CD14-positive monocyte (primary cell): ENCODE measurements at regions not wholly inside any gene's neighbourhood (a gene's known extent, or its start where the extent isn't known, plus 50 kb on each side); places are given as distances from the start of the nearest gene placed in this dataset.

Experiments
- DNase-seq, 3 donors: peaks; one replicate each; pipeline ENCODE4 v3.0.0-alpha.2; 2011 to 2022
- H2AFZ ChIP-seq: 2 replicates; pipeline ENCODE4 v1.6.0; 2012; ENCODE audit warnings: mild to moderate bottlenecking, low read depth, low read length, inconsistent platforms; ENCODE audit not compliant: insufficient read depth, poor library complexity, severe bottlenecking
- H3K27ac ChIP-seq, 2 donors: 1 replicate in 1 of 2; 2 replicates in 1 of 2; pipeline ENCODE4 v1.5.1; 2012 to 2013; ENCODE audit warnings: low read length in 2 of 2, control low read depth in 1 of 2, inconsistent platforms in 1 of 2, low read depth in 1 of 2, mild to moderate bottlenecking in 1 of 2
- H3K27me3 ChIP-seq, 2 donors: one replicate each; pipeline versions ENCODE4 v1.6.0 to v1.6.1; 2011 to 2013; ENCODE audit warnings: low read length in 2 of 2; ENCODE audit not compliant: control insufficient read depth in 2 of 2, insufficient read depth in 2 of 2
- H3K36me3 ChIP-seq, 2 donors: replicated peaks in 1 of 2; 1 replicate in 1 of 2; 2 replicates in 1 of 2; pipeline versions ENCODE4 v1.5.1 to v1.6.1; 2012 to 2013; ENCODE audit warnings: low read length in 2 of 2, control low read depth in 1 of 2, inconsistent platforms in 1 of 2, mild to moderate bottlenecking in 1 of 2; ENCODE audit not compliant: insufficient read depth in 2 of 2, control insufficient read depth in 1 of 2
- H3K4me1 ChIP-seq, 2 donors: 1 replicate in 1 of 2; 2 replicates in 1 of 2; pipeline versions ENCODE4 v1.5.1 to v1.6.1; 2012 to 2013; ENCODE audit warnings: low read length in 2 of 2, control low read depth in 1 of 2, inconsistent platforms in 1 of 2, mild to moderate bottlenecking in 1 of 2, moderate library complexity in 1 of 2; ENCODE audit not compliant: insufficient read depth in 2 of 2, control insufficient read depth in 1 of 2
- H3K4me2 ChIP-seq: replicated peaks from 2 replicates; pipeline ENCODE3; 2012; ENCODE audit warnings: low read length, moderate library complexity, mild to moderate bottlenecking; ENCODE audit not compliant: poor library complexity, severe bottlenecking; ENCODE audit errors: extremely low read depth
- H3K4me3 ChIP-seq, 3 experiments: fragments of 200-600 bp in 1 of 3; sonication (generic) in 1 of 3; replicated peaks in 1 of 3; 1 replicate in 2 of 3; 2 replicates in 1 of 3; pipeline ENCODE4 v1.5.1; 2011 to 2013; ENCODE audit warnings: low read length in 3 of 3, mild to moderate bottlenecking in 3 of 3, control low read depth in 2 of 3, low read depth in 2 of 3, inconsistent platforms in 1 of 3, moderate library complexity in 1 of 3
- H3K79me2 ChIP-seq: 2 replicates; pipeline ENCODE4 v1.6.0; 2012; ENCODE audit warnings: mild to moderate bottlenecking, control low read depth, inconsistent platforms, low read length, moderate library complexity; ENCODE audit not compliant: insufficient read depth
- H3K9ac ChIP-seq: 2 replicates; pipeline ENCODE4 v1.6.0; 2017; ENCODE audit warnings: low read length, mild to moderate bottlenecking; ENCODE audit not compliant: insufficient read depth, poor library complexity, severe bottlenecking
- H3K9me3 ChIP-seq, 2 donors: replicated peaks in 1 of 2; 1 replicate in 1 of 2; 2 replicates in 1 of 2; pipeline versions ENCODE4 v1.5.1 to v1.6.1; 2012 to 2013; ENCODE audit warnings: low read length in 2 of 2, control low read depth in 1 of 2; ENCODE audit not compliant: control insufficient read depth in 1 of 2, insufficient read depth in 1 of 2
- H4K20me1 ChIP-seq: 2 replicates; pipeline ENCODE4 v1.6.0; 2012; ENCODE audit warnings: mild to moderate bottlenecking, low read length, control low read depth, moderate library complexity; ENCODE audit not compliant: insufficient read depth
- H3K27ac Mint-ChIP-seq, 7 donors: one replicate each; pipeline ENCODE4 v1.8.0; 2020; ENCODE audit warnings: mild to moderate bottlenecking in 7 of 7, mixed read lengths in 7 of 7, moderate library complexity in 6 of 7, inconsistent platforms in 2 of 7
- H3K27me3 Mint-ChIP-seq, 3 donors: one replicate each; pipeline ENCODE4 v1.8.0; 2021 to 2022; ENCODE audit warnings: low read depth in 3 of 3, mild to moderate bottlenecking in 3 of 3, mixed read lengths in 3 of 3, moderate library complexity in 3 of 3, inconsistent platforms in 1 of 3
- H3K36me3 Mint-ChIP-seq, 2 donors: one replicate each; pipeline ENCODE4 v1.8.0; 2020; ENCODE audit warnings: mixed read lengths in 2 of 2, inconsistent platforms in 1 of 2, mild to moderate bottlenecking in 1 of 2
- H3K4me1 Mint-ChIP-seq: one replicate; pipeline ENCODE4 v1.8.0; 2020; ENCODE audit warnings: mild to moderate bottlenecking, mixed read lengths
- H3K4me3 Mint-ChIP-seq, 2 donors: one replicate each; pipeline ENCODE4 v1.8.0; 2020; ENCODE audit warnings: mild to moderate bottlenecking in 2 of 2, mixed read lengths in 2 of 2, moderate library complexity in 1 of 2
- H3K9me3 Mint-ChIP-seq, 7 donors: one replicate each; pipeline ENCODE4 v1.8.0; 2020 to 2022; ENCODE audit warnings: mixed read lengths in 7 of 7, mild to moderate bottlenecking in 6 of 7, moderate library complexity in 6 of 7, inconsistent platforms in 2 of 7
- CTCF ChIP-seq: fragments of 200-600 bp; IDR thresholded peaks from one replicate; pipeline ENCODE4 v1.8.0; 2022; ENCODE audit warnings: antibody characterized with exemption, mild to moderate bottlenecking
- WGBS: methylation state at CpG from one replicate; pipeline ENCODE4 v1.1.5; 2013; ENCODE audit warnings: missing lambda C conversion rate; ENCODE audit not compliant: insufficient coverage; 5-methylcytosine and 5-hydroxymethylcytosine counted together
- intact Hi-C, 2 donors: fragments of 100-400 bp; cut with micrococcal nuclease; formaldehyde crosslinking; loops; one replicate each; pipeline versions ENCODE4 v1.15.0 to v1.15.1; 2023

- no peaks in the 10 kb centered on the region for H4K20me1 ChIP-seq
- H3K4me2 ChIP-seq = no peak overlapping the region
- Mint-ChIP-seq H3K27me3 (peaks cover 2 to 6% (median 5%) of the 10 kb centered on the region in 3 donors), H3K36me3 (no peaks in the 10 kb centered on the region), H3K4me1 (peaks cover 9% of the 10 kb centered on the region), H3K27ac (no peak overlapping the region), H3K9me3 (peaks cover 0 to 3% (median 0%) of the 10 kb centered on the region in 7 donors), H3K4me3 (no peak overlapping the region)
- intact Hi-C loops = no loop called here
- no peak for TF ChIP-seq CTCF
- no peak overlapping the region for H3K27ac ChIP-seq
- no peak overlapping the region for H3K9ac ChIP-seq
- no CpG with 5 or more reads among the region's 2 CpGs for WGBS
- no peak overlapping the region for H3K4me3 ChIP-seq
- H3K4me1 ChIP-seq = peaks cover 5% of the 10 kb centered on the region in 2 donors
- no peaks in the 10 kb centered on the region for H3K9me3 ChIP-seq
- H2AFZ ChIP-seq = no peak overlapping the region
- H3K36me3 ChIP-seq = no peaks in the 10 kb centered on the region
- H3K27me3 ChIP-seq = no peaks in the 10 kb centered on the region
- no peak for DNase-seq
- no peaks in the 10 kb centered on the region for H3K79me2 ChIP-seq
Measured at GRCh38 chr1:219526074-219526473, 86.8 kb downstream of the ZC3H11B start.

GRCh38 chr1:219523411-219523810 is 89.5 kb downstream of the ZC3H11B start:
- WGBS = no CpG with 5 or more reads among the region's 2 CpGs
- Histone ChIP-seq H3K4me1 (no peaks in the 10 kb centered on the region), H3K79me2 (no peaks in the 10 kb centered on the region), H3K4me3 (no peak overlapping the region), H3K9ac (no peak overlapping the region), H3K36me3 (no peaks in the 10 kb centered on the region), H3K4me2 (no peak overlapping the region), H3K27me3 (no peaks in the 10 kb centered on the region), H4K20me1 (no peaks in the 10 kb centered on the region), H3K9me3 (no peaks in the 10 kb centered on the region), H3K27ac (no peak overlapping the region), H2AFZ (no peak overlapping the region)
- Mint-ChIP-seq H3K36me3 (no peaks in the 10 kb centered on the region), H3K4me3 (no peak overlapping the region), H3K27ac (no peak overlapping the region), H3K9me3 (peaks cover 0 to 1% (median 0%) of the 10 kb centered on the region in 7 donors), H3K4me1 (peaks cover 3% of the 10 kb centered on the region), H3K27me3 (peaks cover 3 to 6% (median 3%) of the 10 kb centered on the region in 3 donors)
- TF ChIP-seq CTCF = no peak
- intact Hi-C loops = no loop called here
- no peak for DNase-seq
